ENCODE measurements at regions not wholly inside any gene's neighbourhood (a gene's known extent, or its start where the extent isn't known, plus 50 kb on each side); places are given as distances from the start of the nearest gene placed in this dataset.

DNA sequence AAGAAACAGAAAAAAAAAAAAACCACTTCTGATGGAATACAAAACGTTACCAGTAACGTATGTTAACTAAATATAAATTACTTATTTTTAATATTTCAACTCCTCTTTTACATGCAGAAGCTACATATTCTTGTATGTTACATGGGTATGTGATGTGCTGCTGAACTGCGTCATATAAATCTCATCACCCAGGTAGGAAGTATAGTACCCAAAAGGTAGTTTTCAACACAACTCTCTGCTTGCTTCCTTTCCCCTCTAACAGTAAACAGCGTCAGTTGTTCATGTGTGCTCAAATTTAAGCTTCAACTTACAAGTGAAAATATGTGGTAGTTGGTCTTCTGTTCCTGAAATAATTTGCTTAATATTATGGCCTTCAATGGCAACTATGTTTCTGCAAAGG lies 250.0 kb upstream of the RBMY1B start:
- no peaks in the 10 kb centered on the region for H3K36me3 ChIP-seq (ENCODE audit: insufficient read depth, insufficient read length, low read length)
- no peak overlapping the region for H3K4me3 ChIP-seq (ENCODE audit: insufficient read length, low read depth)
- H3K4me1 ChIP-seq (ENCODE audit: insufficient read depth, insufficient read length): no peaks in the 10 kb centered on the region
- H3K9me3 ChIP-seq (ENCODE audit: insufficient read depth, low read length): no peaks in the 10 kb centered on the region
- TF ChIP-seq SUZ12 (IDR thresholded peaks at IDR 0.05; ENCODE audit: extremely low read depth, insufficient read depth, insufficient read length) (no peak), ZNF274 (IDR thresholded peaks at IDR 0.05; ENCODE audit: low read depth, low read length) (no peak), YY1 (IDR thresholded peaks at IDR 0.05; ENCODE audit: insufficient read depth, insufficient read length) (no peak)
- no peaks in the 10 kb centered on the region for H3K27me3 ChIP-seq (ENCODE audit: insufficient read depth, insufficient read length)
- no peak overlapping the region for H3K9ac ChIP-seq (ENCODE audit: insufficient read length, low read depth)
- DNase-seq (ENCODE audit: low read depth, low spot score): no peak

- TF ChIP-seq SUZ12 (IDR thresholded peaks at IDR 0.05; ENCODE audit: extremely low read depth, insufficient read depth, insufficient read length) (no peak), ZNF274 (IDR thresholded peaks at IDR 0.05; ENCODE audit: low read depth, low read length) (no peak), YY1 (IDR thresholded peaks at IDR 0.05; ENCODE audit: insufficient read depth, insufficient read length) (no peak)
- Histone ChIP-seq H3K36me3 (ENCODE audit: insufficient read depth, insufficient read length, low read length) (no peaks in the 10 kb centered on the region), H3K9ac (ENCODE audit: insufficient read length, low read depth) (no peak overlapping the region), H3K4me1 (ENCODE audit: insufficient read depth, insufficient read length) (no peaks in the 10 kb centered on the region), H3K4me3 (ENCODE audit: insufficient read length, low read depth) (no peak overlapping the region), H3K9me3 (ENCODE audit: insufficient read depth, low read length) (no peaks in the 10 kb centered on the region), H3K27me3 (ENCODE audit: insufficient read depth, insufficient read length) (no peaks in the 10 kb centered on the region)
- DNase-seq (ENCODE audit: low read depth, low spot score): no peak
Measured at GRCh38 chrY:21266751-21267150, 244.4 kb upstream of the RBMY1B start.

DNA sequence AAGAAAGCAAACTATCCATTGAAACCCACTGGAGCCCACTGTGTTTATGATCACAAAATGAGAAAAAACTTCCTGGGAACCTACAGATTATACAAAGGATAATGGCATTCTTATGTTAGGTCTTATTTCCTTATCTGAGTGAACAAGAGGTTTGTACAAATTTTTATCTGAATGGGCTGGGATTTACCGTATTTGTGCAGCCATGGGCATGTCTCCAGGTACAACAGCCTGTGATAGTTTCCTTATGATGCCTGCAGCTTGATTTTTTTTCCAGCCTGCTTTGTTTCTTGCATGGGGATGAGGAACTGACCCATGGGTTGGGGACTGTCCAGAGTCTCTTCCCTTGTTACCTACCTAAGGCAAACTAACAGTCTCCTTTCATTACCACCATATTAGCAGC lies 244.0 kb upstream of the RBMY1B start:
- Histone ChIP-seq H3K27me3 (ENCODE audit: insufficient read depth, insufficient read length) (no peaks in the 10 kb centered on the region), H3K4me1 (ENCODE audit: insufficient read depth, insufficient read length) (no peaks in the 10 kb centered on the region), H3K9ac (ENCODE audit: insufficient read length, low read depth) (no peak overlapping the region), H3K4me3 (ENCODE audit: insufficient read length, low read depth) (no peak overlapping the region), H3K36me3 (ENCODE audit: insufficient read depth, insufficient read length, low read length) (no peaks in the 10 kb centered on the region), H3K9me3 (ENCODE audit: insufficient read depth, low read length) (no peaks in the 10 kb centered on the region)
- DNase-seq (ENCODE audit: low read depth, low spot score): no peak
- no peak for TF ChIP-seq SUZ12 (IDR thresholded peaks at IDR 0.05; ENCODE audit: extremely low read depth, insufficient read depth, insufficient read length)
- no peak for TF ChIP-seq YY1 (IDR thresholded peaks at IDR 0.05; ENCODE audit: insufficient read depth, insufficient read length)
- TF ChIP-seq ZNF274 (IDR thresholded peaks at IDR 0.05; ENCODE audit: low read depth, low read length): no peak

- TF ChIP-seq ZNF274 (IDR thresholded peaks at IDR 0.05; ENCODE audit: low read depth, low read length) (no peak), YY1 (IDR thresholded peaks at IDR 0.05; ENCODE audit: insufficient read depth, insufficient read length) (no peak), SUZ12 (IDR thresholded peaks at IDR 0.05; ENCODE audit: extremely low read depth, insufficient read depth, insufficient read length) (no peak)
- Histone ChIP-seq H3K36me3 (ENCODE audit: insufficient read depth, insufficient read length, low read length) (no peaks in the 10 kb centered on the region), H3K27me3 (ENCODE audit: insufficient read depth, insufficient read length) (no peaks in the 10 kb centered on the region), H3K9ac (ENCODE audit: insufficient read length, low read depth) (no peak overlapping the region), H3K4me1 (ENCODE audit: insufficient read depth, insufficient read length) (no peaks in the 10 kb centered on the region), H3K4me3 (ENCODE audit: insufficient read length, low read depth) (no peak overlapping the region), H3K9me3 (ENCODE audit: insufficient read depth, low read length) (no peaks in the 10 kb centered on the region)
- DNase-seq (ENCODE audit: low read depth, low spot score): no peak
Measured at GRCh38 chrY:21287769-21288168, 223.4 kb upstream of the RBMY1B start.

- TF ChIP-seq YY1 (IDR thresholded peaks at IDR 0.05; ENCODE audit: insufficient read depth, insufficient read length) (no peak), ZNF274 (IDR thresholded peaks at IDR 0.05; ENCODE audit: low read depth, low read length) (no peak), SUZ12 (IDR thresholded peaks at IDR 0.05; ENCODE audit: extremely low read depth, insufficient read depth, insufficient read length) (no peak)
- no peak overlapping the region for H3K4me3 ChIP-seq (ENCODE audit: insufficient read length, low read depth)
- DNase-seq (ENCODE audit: low read depth, low spot score): no peak
- H3K27me3 ChIP-seq (ENCODE audit: insufficient read depth, insufficient read length): no peaks in the 10 kb centered on the region
- H3K4me1 ChIP-seq (ENCODE audit: insufficient read depth, insufficient read length): no peaks in the 10 kb centered on the region
- H3K9me3 ChIP-seq (ENCODE audit: insufficient read depth, low read length): no peaks in the 10 kb centered on the region
- H3K36me3 ChIP-seq (ENCODE audit: insufficient read depth, insufficient read length, low read length): no peaks in the 10 kb centered on the region
- no peak overlapping the region for H3K9ac ChIP-seq (ENCODE audit: insufficient read length, low read depth)
Measured at GRCh38 chrY:21288908-21289307, 222.2 kb upstream of the RBMY1B start.

- H3K27me3 ChIP-seq (ENCODE audit: insufficient read depth, insufficient read length): no peaks in the 10 kb centered on the region
- no peak overlapping the region for H3K4me3 ChIP-seq (ENCODE audit: insufficient read length, low read depth)
- TF ChIP-seq SUZ12 (IDR thresholded peaks at IDR 0.05; ENCODE audit: extremely low read depth, insufficient read depth, insufficient read length): no peak
- no peak for TF ChIP-seq YY1 (IDR thresholded peaks at IDR 0.05; ENCODE audit: insufficient read depth, insufficient read length)
- no peak for TF ChIP-seq ZNF274 (IDR thresholded peaks at IDR 0.05; ENCODE audit: low read depth, low read length)
- H3K9me3 ChIP-seq (ENCODE audit: insufficient read depth, low read length): no peaks in the 10 kb centered on the region
- H3K9ac ChIP-seq (ENCODE audit: insufficient read length, low read depth): no peak overlapping the region
- H3K36me3 ChIP-seq (ENCODE audit: insufficient read depth, insufficient read length, low read length): no peaks in the 10 kb centered on the region
- DNase-seq (ENCODE audit: low read depth, low spot score): no peak
- H3K4me1 ChIP-seq (ENCODE audit: insufficient read depth, insufficient read length): no peaks in the 10 kb centered on the region
Measured at GRCh38 chrY:21295206-21295605, 215.9 kb upstream of the RBMY1B start.

DNA sequence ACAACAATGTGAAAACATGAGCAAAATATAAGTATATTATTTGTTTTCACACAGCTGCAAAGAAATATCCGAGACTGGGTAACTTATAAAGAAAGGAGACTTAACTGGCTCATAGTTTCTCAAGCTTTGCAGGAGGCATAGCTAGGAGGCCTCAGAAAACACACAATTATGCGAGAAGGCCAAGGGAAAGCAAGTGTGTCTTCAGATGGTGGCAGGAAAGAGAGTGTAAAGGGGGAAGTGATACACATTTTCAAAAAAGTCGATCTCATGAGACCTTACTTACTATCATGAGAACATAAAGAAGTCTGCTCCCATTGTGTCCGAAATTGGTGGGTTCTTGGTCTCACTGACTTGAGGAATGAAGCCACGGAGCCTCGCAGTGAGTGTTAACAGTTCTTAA lies 208.9 kb upstream of the RBMY1B start:
- H3K36me3 ChIP-seq (ENCODE audit: insufficient read depth, insufficient read length, low read length): no peaks in the 10 kb centered on the region
- DNase-seq (ENCODE audit: low read depth, low spot score): no peak
- no peaks in the 10 kb centered on the region for H3K4me1 ChIP-seq (ENCODE audit: insufficient read depth, insufficient read length)
- no peak overlapping the region for H3K9ac ChIP-seq (ENCODE audit: insufficient read length, low read depth)
- H3K27me3 ChIP-seq (ENCODE audit: insufficient read depth, insufficient read length): no peaks in the 10 kb centered on the region
- H3K9me3 ChIP-seq (ENCODE audit: insufficient read depth, low read length): no peaks in the 10 kb centered on the region; the same call in 1 of the 2 replicates
- H3K4me3 ChIP-seq (ENCODE audit: insufficient read length, low read depth): no peak overlapping the region
- no peak for TF ChIP-seq YY1 (IDR thresholded peaks at IDR 0.05; ENCODE audit: insufficient read depth, insufficient read length)
- TF ChIP-seq ZNF274 (IDR thresholded peaks at IDR 0.05; ENCODE audit: low read depth, low read length): no peak
- TF ChIP-seq SUZ12 (IDR thresholded peaks at IDR 0.05; ENCODE audit: extremely low read depth, insufficient read depth, insufficient read length): no peak

GRCh38 chrY:21315366-21315765 lies 195.8 kb upstream of the RBMY1B start:
- Histone ChIP-seq H3K4me1 (ENCODE audit: insufficient read depth, insufficient read length) (no peaks in the 10 kb centered on the region), H3K4me3 (ENCODE audit: insufficient read length, low read depth) (no peak overlapping the region), H3K27me3 (ENCODE audit: insufficient read depth, insufficient read length) (no peaks in the 10 kb centered on the region), H3K36me3 (ENCODE audit: insufficient read depth, insufficient read length, low read length) (no peaks in the 10 kb centered on the region), H3K9ac (ENCODE audit: insufficient read length, low read depth) (no peak overlapping the region), H3K9me3 (ENCODE audit: insufficient read depth, low read length) (no peaks in the 10 kb centered on the region)
- DNase-seq (ENCODE audit: low read depth, low spot score): no peak
- no peak for TF ChIP-seq ZNF274 (IDR thresholded peaks at IDR 0.05; ENCODE audit: low read depth, low read length)
- no peak for TF ChIP-seq SUZ12 (IDR thresholded peaks at IDR 0.05; ENCODE audit: extremely low read depth, insufficient read depth, insufficient read length)
- TF ChIP-seq YY1 (IDR thresholded peaks at IDR 0.05; ENCODE audit: insufficient read depth, insufficient read length): no peak

Data from NT2/D1 (cell line).